CD4-positive, alpha-beta T cell (primary cell): ENCODE measurements at regions not wholly inside any gene's neighbourhood (a gene's known extent, or its start where the extent isn't known, plus 50 kb on each side); places are given as distances from the start of the nearest gene placed in this dataset.

Experiments
- ATAC-seq: fragments of 200-7000 bp; cut with Tn5 transposase; one replicate; pipeline ENCODE4 v1.10.0; 2022; ENCODE audit warnings: mild to moderate bottlenecking; ENCODE audit not compliant: poor library complexity
- CTCF ChIA-PET: fragments of 350-600 bp; sonication (Branson Sonifier 250); formaldehyde crosslinking; loops from one replicate; lab custom pipeline; 2021; ENCODE audit warnings: antibody characterized with exemption, inconsistent platforms; lab: Charles Lee
- POLR2A ChIA-PET: fragments of 350-600 bp; sonication (Branson Sonifier 250); formaldehyde crosslinking; loops from one replicate; lab custom pipeline; 2021; ENCODE audit warnings: antibody characterized with exemption, inconsistent platforms; lab: Charles Lee
- DNase-seq, 14 experiments: peaks; one replicate each; pipeline ENCODE4 v3.0.0-alpha.2; 2013 to 2020; ENCODE audit warnings: mixed read lengths in 2 of 14
- H3K27ac ChIP-seq, 2 donors: one replicate each; pipeline versions ENCODE4 v1.5.1 to v1.7.0; 2013; ENCODE audit warnings: low read length in 2 of 2, low read depth in 1 of 2, mild to moderate bottlenecking in 1 of 2
- H3K27me3 ChIP-seq, 2 experiments: 1 replicate in 1 of 2; 2 replicates in 1 of 2; pipeline versions ENCODE4 v1.6.1 to v1.7.0; 2013; ENCODE audit warnings: low read length in 2 of 2, control low read depth in 1 of 2, mild to moderate bottlenecking in 1 of 2, moderate library complexity in 1 of 2; ENCODE audit not compliant: insufficient read depth in 2 of 2, control insufficient read depth in 1 of 2
- H3K36me3 ChIP-seq: one replicate; pipeline ENCODE4 v1.6.1; 2013; ENCODE audit warnings: low read length, control low read depth; ENCODE audit not compliant: insufficient read depth
- H3K4me1 ChIP-seq: one replicate; pipeline ENCODE4 v1.6.1; 2013; ENCODE audit warnings: low read length, control low read depth; ENCODE audit not compliant: insufficient read depth
- H3K4me3 ChIP-seq: one replicate; pipeline ENCODE4 v1.5.1; 2013; ENCODE audit warnings: mild to moderate bottlenecking, low read length, moderate library complexity
- H3K9me3 ChIP-seq, 2 experiments: 1 replicate in 1 of 2; 2 replicates in 1 of 2; pipeline versions ENCODE4 v1.6.1 to v1.7.0; 2013; ENCODE audit warnings: low read length in 2 of 2, mild to moderate bottlenecking in 2 of 2, control low read depth in 1 of 2, moderate library complexity in 1 of 2; ENCODE audit not compliant: control insufficient read depth in 1 of 2, insufficient read depth in 1 of 2
- H3K27ac Mint-ChIP-seq: one replicate; pipeline ENCODE4 v1.8.0; 2020; ENCODE audit warnings: mixed read lengths
- H3K27me3 Mint-ChIP-seq: one replicate; pipeline ENCODE4 v1.8.0; 2021; ENCODE audit warnings: mixed read lengths
- H3K36me3 Mint-ChIP-seq: one replicate; pipeline ENCODE4 v1.8.0; 2021; ENCODE audit warnings: low read depth, mixed read lengths
- H3K4me1 Mint-ChIP-seq: one replicate; pipeline ENCODE4 v1.8.0; 2021; ENCODE audit warnings: low read depth, mixed read lengths
- H3K4me3 Mint-ChIP-seq: one replicate; pipeline ENCODE4 v1.8.0; 2020; ENCODE audit warnings: mild to moderate bottlenecking, mixed read lengths
- H3K9me3 Mint-ChIP-seq: one replicate; pipeline ENCODE4 v1.8.0; 2020; ENCODE audit warnings: mixed read lengths
- CTCF ChIP-seq: fragments of 200-600 bp; IDR thresholded peaks from one replicate; pipeline ENCODE4 v1.8.0; 2022; ENCODE audit warnings: antibody characterized with exemption, mild to moderate bottlenecking
- intact Hi-C, 2 experiments: fragments of 100-400 bp; cut with DNase I in 1 of 2; cut with micrococcal nuclease in 1 of 2; formaldehyde crosslinking; loops; one replicate each; pipeline versions ENCODE4 v1.15.1 to v1.9.0; 2023 to 2025; cut with DNase I, micrococcal nuclease

GRCh38 chr2:8550481-8550880, 131.4 kb upstream of the ID2 start:
- intact Hi-C loops = no loop called here
- no peaks in the 10 kb centered on the region for H3K36me3 ChIP-seq
- no peaks in the 10 kb centered on the region for H3K27me3 Mint-ChIP-seq
- no peaks in the 10 kb centered on the region for H3K27me3 ChIP-seq
- no peak overlapping the region for H3K4me3 ChIP-seq
- H3K36me3 Mint-ChIP-seq = no peaks in the 10 kb centered on the region
- CTCF ChIA-PET = no interaction called here
- H3K4me1 ChIP-seq = peaks cover 18% of the 10 kb centered on the region
- POLR2A ChIA-PET = no interaction called here
- H3K9me3 Mint-ChIP-seq = peaks cover 3% of the 10 kb centered on the region
- TF ChIP-seq CTCF = no peak
- no peak for DNase-seq
- H3K9me3 ChIP-seq = no peaks in the 10 kb centered on the region
- H3K27ac ChIP-seq = no peak overlapping the region
- H3K4me3 Mint-ChIP-seq = no peak overlapping the region
- ATAC-seq = no peak
- H3K27ac Mint-ChIP-seq = no peak overlapping the region
- peaks cover 11% of the 10 kb centered on the region for H3K4me1 Mint-ChIP-seq

DNA sequence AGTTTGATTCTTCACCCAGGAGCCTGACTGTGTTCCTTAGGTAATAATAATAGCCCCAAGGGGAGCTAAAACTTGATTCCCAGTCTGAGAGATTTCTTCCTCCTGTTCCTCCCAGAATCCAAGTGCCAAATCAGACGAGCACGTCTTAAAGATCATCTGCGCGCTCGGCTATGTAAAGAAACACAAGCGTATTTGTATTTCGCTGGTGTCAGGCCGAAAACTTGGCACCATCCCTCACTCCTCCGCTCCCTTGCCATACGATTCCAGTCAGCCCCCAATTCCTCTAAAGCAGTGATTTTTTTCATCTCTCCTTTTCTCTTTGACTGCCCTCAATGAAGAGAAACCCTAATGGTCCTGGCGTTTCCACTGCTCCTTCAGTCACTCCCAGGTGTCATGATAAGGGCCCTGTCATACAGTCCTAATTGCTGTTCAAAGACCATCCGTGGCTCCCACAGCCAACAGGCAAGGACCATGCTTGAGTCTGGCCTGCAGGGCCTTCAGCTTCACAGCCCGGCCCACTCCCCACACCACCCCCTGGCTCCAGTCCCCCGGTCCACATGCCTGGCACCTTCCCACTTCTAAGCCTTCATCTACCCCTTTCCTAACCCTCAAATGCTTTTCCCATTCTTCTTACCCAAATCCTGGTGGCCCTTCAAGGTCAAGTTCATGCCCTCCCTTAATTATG, 130.8 kb upstream of the ID2 start:
- Mint-ChIP-seq H3K4me3 (no peak overlapping the region), H3K4me1 (peaks cover 11% of the 10 kb centered on the region), H3K9me3 (peaks cover 3% of the 10 kb centered on the region), H3K27ac (no peak overlapping the region), H3K27me3 (no peaks in the 10 kb centered on the region), H3K36me3 (no peaks in the 10 kb centered on the region)
- TF ChIP-seq CTCF = no peak
- no peaks in the 10 kb centered on the region for H3K9me3 ChIP-seq
- H3K4me1 ChIP-seq = peaks cover 12% of the 10 kb centered on the region
- ATAC-seq (no peak), DNase-seq (no peak)
- H3K27ac ChIP-seq = no peak overlapping the region
- no peaks in the 10 kb centered on the region for H3K27me3 ChIP-seq
- no peak overlapping the region for H3K4me3 ChIP-seq
- CTCF ChIA-PET = no interaction called here
- intact Hi-C loops = no loop called here
- POLR2A ChIA-PET = no interaction called here
- no peaks in the 10 kb centered on the region for H3K36me3 ChIP-seq

- no peak overlapping the region for H3K4me3 ChIP-seq
- no peak overlapping the region for H3K27ac Mint-ChIP-seq
- ChIA-PET CTCF (no interaction called here), POLR2A (no interaction called here)
- intact Hi-C loops = no loop called here
- TF ChIP-seq CTCF = no peak
- H3K4me1 ChIP-seq = peaks cover 6% of the 10 kb centered on the region
- peaks cover 7% of the 10 kb centered on the region for H3K4me1 Mint-ChIP-seq
- no peaks in the 10 kb centered on the region for H3K36me3 Mint-ChIP-seq
- DNase-seq = peak in 2 of 14 experiments; percentile 2 to 30
- H3K36me3 ChIP-seq = no peaks in the 10 kb centered on the region
- no peak overlapping the region for H3K4me3 Mint-ChIP-seq
- H3K27me3 ChIP-seq = no peaks in the 10 kb centered on the region
- H3K9me3 Mint-ChIP-seq = peaks cover 3% of the 10 kb centered on the region
- H3K27me3 Mint-ChIP-seq = no peaks in the 10 kb centered on the region
- H3K27ac ChIP-seq = no peak overlapping the region
- H3K9me3 ChIP-seq = no peaks in the 10 kb centered on the region
- no peak for ATAC-seq
Measured at GRCh38 chr2:8551622-8552074, 130.2 kb upstream of the ID2 start.
